Fibroblast of skin of right quadriceps (primary cell): ENCODE measurements at regions not wholly inside any gene's neighbourhood (a gene's known extent, or its start where the extent isn't known, plus 50 kb on each side); places are given as distances from the start of the nearest gene placed in this dataset.

Experiments
- DNase-seq: peaks from one replicate; pipeline ENCODE4 v3.0.0-alpha.2; 2013

DNA sequence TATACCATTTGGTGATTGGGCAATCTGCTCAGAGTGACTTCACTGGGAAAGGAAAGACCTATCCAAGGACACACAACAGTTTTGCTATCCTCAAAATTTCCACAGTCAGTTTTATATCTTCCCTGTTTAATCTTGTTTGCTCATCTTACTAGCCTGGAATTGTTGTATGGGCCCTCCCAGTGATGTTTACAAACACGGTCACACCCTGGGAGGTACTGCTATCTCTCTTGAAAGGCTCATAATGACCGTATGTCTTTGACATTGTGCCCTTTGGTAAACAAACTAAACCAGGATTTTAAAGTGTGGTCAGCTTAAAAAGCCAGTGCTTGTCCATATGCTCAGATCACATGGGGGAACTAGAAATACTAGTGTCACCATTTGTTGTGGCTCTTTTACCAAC is 277.0 kb downstream of the CDH2 start:
- DNase-seq = no peak

DNA sequence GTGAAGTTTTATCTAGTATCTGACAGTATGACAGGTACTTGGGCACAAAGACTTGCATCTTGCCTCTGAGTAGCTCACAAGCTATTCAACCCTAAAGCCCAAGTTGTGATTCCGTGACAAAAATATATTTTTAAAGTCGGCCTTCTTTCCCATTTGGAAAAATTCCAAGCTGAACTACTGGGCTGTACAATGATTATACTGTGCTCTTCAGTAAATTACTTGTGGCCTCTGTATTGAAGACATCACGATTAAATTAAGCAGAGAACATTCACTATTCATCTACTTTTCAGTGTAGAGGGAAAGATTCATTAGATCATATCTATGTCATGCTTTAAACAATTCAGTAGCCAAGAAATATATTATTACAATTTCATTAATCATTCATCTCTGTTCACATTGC is 282.2 kb downstream of the CDH2 start:
- no peak for DNase-seq

DNA sequence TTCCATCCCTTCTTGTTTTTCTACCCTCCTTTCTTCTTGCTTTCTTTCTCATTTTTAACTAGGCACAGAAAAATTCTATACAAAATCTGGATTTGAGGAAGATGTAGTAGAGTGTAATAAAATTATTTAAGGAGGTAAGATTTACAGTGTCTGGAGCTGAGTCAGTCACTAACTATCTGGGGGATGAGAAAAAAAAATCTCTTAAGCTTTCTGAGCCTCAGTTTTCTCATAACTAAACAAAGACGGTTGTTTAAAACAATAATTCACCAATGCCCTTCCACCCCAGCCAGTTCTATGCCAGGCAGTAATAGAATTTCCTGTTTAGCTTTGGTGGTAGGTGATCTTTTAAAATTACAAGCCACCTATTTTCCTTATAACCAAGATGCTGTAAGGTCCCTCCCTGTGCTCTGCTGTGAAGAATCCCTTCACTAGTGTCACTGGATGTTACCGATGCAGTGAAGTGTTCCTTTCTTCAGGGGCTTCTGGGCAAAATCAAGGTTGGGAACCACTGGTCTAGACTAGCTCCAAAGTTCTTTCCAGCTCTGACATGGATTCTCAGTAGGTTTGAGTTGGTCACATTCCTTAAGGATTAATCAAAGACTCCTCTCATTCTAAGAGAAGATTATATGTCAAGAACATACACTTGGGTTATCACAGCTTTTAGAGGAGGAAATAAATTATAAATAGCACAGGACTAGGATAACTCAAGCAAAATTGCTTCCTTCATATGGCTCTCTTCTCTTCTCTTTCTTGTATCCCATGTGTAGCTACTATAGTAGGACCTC is 289.0 kb downstream of the CDH2 start:
- DNase-seq = peak; percentile 68

DNA sequence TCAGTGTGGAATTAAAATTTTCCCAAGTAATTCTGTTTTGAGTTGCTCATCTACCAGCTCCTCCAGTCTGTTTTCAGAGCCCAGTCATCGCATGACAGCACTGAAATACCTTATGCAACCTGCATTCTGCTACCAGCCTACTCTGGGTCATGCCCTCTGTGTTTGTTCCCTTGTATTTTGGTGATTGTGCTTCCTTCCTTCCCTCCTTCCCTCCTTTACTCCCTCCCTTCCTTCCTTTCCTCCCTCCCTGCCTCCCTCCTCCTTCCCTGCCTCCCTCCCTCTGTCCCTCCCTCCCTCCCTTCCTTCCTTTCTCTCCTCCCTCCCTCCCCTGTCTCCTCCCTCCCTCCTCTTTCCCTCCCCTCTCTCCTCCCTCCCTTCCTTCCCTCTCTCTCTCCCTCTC is 289.6 kb downstream of the CDH2 start:
- peak; percentile 40 for DNase-seq

DNA sequence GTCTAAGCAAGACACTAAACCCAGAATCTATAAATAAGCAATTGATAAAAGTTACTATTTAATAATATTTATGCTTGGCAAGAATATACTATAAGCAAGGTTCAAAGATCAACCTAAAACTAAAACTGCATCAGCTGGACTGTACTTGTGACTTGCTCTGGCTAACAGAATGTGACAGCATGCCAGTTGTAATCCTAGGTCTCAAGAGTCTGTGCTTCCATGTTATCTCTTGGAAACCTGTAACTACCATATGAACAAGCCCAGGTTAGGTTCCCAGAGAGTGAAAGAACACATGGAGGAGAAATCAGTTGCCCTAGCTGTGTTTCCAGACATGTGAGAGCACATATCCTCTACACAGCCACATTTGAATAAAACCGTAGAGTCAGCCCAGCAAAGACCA is 297.4 kb downstream of the CDH2 start:
- DNase-seq = no peak

DNA sequence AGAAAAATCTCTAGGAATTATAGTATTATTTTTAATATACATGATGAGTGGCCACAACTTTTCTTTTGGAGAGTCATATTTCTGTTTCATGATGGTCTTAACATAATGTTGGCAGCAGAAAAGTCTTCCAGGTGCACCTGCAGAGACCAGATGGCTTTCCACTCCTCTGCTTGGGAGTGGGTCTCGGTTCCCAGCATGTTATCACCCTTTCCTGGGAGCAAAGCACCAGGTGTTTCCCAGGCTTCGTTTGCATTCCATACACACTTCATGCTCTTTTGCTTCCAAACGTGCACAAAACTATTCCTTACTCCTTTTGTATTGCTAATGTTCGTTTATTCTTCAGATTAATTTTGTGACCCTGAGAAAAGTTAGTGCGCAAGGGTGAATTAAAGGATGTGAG is 305.2 kb downstream of the CDH2 start:
- no peak for DNase-seq

DNA sequence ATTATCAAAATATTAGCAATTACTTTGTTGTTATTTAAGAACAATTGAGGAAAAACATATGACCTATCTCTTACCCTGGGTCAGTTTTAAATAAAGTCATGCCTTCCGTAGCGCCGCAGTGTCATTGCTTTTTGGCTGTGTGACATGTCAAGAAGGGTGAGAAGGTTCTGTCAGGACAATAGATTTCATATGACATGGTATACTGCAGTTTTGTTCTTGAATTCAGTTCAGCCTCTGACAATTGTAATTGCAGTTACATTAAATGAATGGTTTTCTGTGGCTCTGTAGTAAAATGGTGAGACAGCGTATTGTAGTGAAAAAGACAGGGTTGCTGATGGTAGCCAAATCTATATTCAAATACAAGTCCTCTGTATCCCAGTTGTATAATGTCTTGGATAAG is 307.2 kb downstream of the CDH2 start:
- no peak for DNase-seq

DNA sequence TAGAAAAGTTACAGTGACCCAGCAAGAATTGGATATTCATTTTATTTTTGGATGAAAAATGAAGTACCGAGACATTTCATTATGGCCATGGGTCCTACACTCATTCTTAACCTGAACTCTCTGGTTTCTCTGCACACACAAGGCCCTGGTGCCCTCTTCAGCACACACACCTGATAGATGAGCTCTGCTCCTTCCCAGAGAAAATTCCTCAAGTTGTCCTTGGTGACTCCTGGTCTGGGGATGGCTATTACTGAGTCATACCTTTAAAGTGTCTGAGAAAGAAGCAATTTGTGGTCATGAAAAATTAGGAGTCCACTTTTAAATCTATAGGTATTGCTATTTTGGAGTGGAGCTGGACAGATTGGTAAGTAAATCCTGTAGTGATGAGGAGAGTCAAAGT is 311.5 kb downstream of the CDH2 start:
- DNase-seq = no peak

DNA sequence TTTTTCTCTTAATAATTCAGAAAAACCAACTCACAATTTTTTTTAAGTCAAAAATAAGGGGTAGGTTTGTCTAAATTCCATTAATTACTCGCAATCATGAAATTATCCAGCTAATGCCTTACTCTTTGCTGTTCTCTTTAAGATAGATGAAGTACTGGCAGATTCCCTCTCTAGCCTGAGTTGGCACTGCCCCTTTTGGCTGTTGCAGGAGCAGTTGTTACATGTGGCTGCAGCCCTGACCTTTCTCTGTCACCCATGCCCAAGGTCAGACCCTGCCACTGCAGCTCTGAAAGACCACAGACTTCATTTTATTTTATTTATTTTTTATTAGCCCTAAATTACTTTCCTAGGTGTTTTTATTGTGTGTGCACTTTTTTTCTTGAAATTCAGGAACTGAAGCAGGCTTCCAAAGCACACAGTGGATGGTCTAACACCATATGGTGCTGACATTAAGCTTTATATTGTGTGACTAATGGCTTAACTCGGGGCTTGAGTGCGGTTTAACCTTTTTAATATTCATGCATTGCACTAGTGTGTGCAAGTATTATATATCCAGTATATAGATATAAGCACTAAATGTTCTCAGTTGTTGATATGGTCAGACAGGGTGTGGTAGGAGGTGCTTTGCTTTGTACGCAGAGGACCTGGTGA is 313.0 kb downstream of the CDH2 start:
- no peak for DNase-seq

DNA sequence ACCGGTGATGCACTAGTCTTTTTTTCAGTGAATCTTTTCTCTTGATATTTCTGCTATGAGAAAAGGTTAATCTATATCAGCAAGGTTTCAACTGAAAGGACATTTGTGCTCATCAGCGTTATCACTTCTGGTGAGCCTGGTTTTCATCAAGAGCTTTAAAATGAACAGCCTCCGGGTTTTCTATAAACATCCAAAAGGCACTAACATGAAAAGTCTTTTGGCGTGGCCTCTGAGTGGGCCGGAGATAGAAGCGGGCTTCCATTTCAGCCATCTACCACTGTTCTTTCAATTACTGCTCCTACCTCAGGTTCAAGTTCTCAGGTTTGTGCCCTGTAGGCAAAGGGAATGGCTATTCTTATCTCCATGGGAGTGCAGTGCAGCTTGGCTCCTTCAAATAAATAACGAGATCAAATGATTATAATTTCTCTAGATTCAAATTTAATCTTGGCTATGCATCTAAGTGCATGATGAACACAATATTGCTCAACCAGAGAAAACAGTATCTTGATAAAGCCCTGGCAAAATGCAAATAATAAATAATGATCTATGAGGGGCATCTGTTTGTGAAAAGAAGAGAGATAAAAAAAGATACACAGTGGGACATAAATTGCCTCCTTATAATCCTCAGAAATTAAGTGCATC is 314.8 kb downstream of the CDH2 start:
- no peak for DNase-seq

DNA sequence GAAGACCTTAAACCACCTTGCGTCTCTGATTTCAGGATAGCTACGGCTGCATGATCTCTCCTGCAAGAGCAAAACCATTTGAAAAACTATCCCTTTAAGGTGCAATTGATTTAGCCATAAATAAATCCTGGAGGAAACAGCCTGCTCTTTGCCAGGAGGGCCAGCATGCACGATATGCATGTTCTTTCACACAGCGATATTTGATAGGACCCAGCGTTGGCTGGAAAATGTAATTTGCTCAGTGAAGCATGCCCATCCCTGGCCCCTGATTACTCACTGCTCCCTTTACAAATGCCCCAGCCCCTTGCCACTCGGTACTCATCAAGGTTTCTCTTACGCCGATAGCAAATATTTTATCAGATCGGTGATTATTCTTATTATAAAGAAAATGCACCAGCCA is 315.4 kb downstream of the CDH2 start:
- DNase-seq = no peak

DNA sequence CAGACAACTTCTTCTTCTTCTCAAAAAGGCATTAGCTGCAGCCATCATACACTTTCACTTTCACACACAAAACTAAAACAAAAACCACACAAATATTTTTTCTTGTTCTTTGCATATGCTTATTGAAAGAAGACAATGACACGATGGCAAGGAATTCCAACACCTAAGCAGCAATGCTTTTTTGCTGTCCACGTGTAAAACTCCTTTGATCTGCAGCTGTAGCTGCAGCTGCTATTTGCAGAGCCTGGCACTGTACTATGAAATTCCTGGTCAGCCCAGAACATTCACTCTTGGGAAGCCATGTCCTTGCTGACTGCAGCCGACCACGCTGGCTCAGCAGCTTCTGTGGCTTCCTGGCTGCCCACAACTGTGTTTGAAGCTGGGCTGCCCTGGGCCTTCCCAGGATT is 316.2 kb downstream of the CDH2 start:
- DNase-seq = peak; percentile 28

DNA sequence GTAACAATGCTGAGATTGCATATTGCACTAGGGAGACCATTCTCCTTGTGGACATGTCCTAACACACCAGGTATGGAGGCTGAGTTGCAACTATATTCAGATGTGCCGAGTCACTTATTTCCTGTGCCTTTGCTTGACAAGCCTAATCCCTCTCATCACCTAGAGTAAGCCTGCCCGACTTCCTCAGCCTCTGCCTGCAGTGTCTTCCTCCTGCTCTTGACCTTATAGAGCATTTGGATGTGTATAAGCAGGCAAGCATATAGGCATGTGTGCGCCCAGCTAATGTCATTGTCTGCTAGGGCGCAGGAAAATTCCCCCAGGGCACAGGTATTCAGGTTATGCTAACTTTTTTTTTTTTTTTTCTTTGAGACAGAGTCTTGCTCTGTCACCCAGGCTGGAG is 316.9 kb downstream of the CDH2 start:
- no peak for DNase-seq

DNA sequence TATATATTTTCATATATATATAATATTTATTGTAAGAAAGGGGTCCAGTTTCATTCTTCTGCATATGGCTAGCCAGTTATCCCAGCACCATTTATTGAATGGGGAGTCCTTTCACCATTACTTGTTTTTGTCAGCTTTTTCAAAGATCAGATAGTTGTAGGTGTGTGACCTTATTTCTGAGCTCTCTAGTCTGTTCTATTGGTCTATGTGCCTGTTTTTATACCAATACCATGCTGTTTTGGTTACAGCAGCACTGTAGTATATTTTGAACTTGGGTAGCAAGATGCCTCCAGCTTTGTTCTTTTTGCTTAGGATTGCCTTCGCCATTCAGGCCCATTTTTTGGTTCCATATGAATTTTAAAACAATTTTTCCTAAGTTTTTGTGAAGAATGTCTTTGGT is 320.1 kb downstream of the CDH2 start:
- DNase-seq = no peak

DNA sequence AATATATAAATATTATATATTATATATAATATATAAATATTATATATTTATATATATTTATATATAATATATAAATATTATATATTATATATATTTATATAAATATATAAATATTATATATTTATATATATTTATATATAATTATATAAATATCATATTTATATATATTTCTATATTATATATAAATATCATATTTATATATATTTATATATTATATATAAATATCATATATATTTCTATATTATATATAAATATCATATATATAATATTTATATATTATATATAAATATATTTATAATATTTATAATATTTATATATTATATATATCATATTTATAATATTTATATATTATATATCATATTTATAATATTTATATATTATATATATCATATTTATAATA is 321.4 kb downstream of the CDH2 start:
- DNase-seq = no peak

DNA sequence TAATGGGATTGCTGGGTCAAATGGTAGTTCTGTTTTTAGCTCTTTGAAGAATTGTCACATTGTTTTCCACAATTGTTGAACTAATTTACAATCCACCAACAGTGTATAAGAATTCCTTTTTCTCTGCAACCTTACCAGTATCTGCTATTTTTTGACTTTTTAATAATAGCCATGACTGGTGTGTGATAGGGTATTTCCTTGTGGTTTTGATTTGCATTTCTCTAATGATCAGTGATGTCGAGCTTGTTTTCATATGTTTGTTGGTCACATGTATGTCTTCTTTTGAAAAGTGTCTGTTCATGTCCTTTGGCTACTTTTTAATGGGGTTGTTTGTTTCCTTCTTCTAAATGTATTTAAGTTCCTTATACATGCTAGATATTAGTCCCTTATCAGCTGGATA is 322.3 kb downstream of the CDH2 start:
- DNase-seq = no peak

DNA sequence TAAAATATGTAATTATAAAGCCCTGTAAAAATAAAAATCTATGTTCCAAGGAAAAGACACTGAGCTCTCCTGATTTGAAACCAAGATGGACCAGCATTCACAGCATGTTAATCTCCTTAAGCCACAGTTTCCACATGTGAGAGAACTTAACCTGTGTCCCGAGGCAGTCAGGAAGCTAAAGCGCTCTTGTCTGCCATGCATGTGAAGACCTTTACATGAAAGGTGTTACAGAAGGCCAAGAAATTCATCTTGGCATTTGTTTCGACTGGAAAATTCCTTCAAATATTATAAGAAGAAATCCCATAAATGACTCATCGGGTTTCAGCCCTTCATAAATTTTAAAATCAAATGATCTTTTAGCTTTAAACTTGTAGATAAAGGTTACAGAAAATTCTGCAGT is 328.6 kb downstream of the CDH2 start:
- no peak for DNase-seq

DNA sequence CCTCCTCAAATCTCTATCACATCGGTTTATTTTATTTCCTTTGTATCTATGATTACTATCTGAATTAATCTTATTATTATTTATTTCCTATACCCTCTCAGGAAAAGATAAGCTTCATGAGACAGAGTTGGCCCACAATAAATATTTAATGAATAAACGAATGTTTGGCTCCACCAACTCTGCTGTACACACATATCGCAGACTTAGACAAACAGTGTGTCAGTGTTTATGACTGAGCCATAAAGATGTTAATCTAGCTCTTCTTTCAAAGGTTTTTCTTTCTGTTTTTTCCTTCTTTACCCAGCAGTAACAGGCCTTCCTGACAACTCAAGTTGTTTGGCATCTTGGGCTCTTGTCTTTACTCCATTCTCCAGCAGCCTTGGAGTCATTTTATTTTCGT is 329.5 kb downstream of the CDH2 start:
- DNase-seq = no peak

DNA sequence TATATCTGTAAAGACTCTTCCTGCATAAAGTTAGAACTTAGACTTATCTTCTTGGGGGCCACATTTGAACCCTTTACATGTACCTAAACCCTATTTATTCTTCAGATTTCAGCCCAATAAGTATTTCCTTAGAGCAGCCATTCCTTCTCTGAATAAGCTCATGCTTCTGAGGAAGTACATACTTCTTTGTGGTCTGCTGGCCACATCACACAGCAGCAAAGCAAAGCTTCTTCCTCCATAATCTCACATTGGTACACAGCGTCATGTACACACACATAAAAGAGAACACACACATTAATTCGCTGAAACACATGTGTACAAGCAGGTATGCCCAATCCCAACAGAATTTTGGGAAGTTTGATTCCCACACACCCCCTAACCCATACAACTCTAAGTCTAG is 331.0 kb downstream of the CDH2 start:
- DNase-seq = peak; percentile 29

DNA sequence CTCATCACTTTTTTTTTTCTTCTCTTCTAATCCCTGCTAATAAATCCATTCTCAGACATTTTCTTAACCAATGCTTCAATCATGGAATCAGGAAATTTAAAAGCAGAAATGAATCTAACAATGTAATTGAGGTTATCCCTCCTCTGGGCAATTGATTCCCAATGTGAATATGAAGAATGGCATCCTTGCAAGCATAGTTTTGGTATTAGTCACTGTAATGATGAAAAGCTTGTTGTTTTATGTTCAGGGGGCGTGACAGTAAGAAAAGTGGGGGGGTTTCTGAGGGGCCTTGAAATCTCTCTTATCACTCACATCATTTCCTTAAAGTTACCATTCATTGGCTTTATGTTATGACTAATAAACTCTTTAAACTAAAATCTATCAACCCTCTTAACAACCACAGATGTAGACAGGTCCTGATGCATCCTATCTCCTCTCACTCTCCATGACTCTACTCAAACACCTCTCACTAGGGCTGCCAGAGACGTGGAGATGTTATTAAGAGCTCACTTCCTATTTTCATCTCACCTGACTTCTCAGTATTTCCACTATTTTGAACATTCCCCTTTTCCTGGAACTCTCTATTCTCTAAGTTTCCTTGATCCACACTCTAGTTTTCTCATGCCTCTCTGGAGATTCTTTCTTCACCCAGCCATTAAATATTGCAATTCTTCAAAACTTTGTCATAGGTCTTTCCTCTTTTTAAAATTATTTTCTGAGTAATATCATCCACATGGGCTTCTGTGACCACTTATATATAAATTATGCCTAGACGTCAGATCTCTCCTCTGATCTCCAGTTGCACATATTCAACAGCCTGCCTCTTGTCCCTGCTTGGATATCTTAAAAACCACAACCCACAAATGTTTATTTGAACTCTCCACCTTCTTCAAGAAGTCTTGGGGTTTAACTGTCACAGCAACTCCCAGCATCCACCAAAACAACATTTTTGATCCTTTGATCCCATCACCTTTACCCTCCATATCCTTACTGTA is 332.9 kb downstream of the CDH2 start:
- DNase-seq = peak; percentile 89

DNA sequence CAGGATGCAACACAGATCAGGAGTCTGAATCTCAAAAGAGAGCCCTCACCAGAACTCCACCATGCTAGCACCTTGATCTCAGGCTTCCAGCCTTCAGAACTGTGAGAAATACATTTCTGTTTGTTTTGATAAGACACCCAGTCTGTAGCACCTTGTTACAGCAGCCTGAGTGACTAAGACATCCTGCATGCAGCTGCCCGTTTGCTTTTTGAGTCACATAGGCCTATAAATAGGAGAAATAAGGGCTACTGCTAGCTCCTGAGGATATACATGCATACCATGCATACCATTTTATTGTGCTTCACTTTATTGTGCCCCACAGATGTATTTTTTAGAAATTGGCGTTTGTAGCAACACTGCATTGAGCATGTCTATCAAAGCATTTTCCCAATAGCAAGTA is 337.8 kb downstream of the CDH2 start:
- DNase-seq = peak; percentile 89

DNA sequence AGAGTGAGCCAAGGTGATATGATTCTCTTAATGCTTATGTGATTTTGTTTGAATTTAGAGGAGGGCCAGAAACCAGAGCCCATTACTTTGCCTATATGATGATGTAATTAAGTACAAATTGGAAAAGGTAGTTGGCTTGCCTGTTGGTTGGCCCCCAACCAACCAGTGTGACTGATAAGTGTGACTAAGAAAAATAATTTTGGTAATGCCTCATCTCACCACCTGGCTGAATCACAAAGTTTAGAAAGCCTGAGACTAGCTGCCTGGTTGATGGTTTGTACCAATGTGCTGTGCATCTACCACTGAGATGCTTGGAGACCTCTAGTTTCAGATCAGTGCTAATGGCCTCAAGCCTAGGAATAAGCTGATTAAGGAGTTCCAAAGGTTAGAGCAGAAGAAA is 338.7 kb downstream of the CDH2 start:
- peak; percentile 17 for DNase-seq

DNA sequence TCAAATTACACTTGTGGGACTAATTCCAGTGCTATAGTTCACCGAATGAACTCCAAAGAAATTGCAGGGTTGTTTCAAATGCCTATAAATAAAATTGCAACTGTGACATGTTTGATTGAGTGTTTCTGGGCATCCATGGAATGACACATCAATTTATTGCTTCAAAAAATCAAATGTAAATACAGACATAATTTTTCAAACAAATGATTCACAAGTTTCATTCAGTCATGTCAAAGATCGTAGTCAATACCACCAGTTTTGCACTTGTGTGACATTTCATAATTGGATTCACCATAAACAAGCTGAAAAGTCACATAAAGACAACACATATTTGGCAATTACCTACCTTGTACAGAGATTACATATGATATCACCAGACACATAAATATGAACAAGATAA is 350.8 kb downstream of the CDH2 start:
- no peak for DNase-seq
